B cell (primary cell): ENCODE measurements at regions not wholly inside any gene's neighbourhood (a gene's known extent, or its start where the extent isn't known, plus 50 kb on each side); places are given as distances from the start of the nearest gene placed in this dataset.

Experiments
- ATAC-seq: fragments of 200-7000 bp; cut with Tn5 transposase; one replicate; pipeline ENCODE4 v1.10.0; 2021; ENCODE audit warnings: low read depth, mild to moderate bottlenecking, moderate number of reproducible peaks, moderate library complexity
- CTCF ChIA-PET: fragments of 350-600 bp; sonication (Branson Sonifier 250); formaldehyde crosslinking; loops from one replicate; lab custom pipeline; 2021; ENCODE audit warnings: antibody characterized with exemption, inconsistent platforms; lab: Charles Lee
- POLR2A ChIA-PET: fragments of 350-600 bp; sonication (Branson Sonifier 250); formaldehyde crosslinking; loops from one replicate; lab custom pipeline; 2021; ENCODE audit warnings: antibody characterized with exemption; lab: Charles Lee
- DNase-seq: peaks from one replicate; pipeline ENCODE4 v3.0.0; 2013
- H2AFZ ChIP-seq: 2 replicates; pipeline ENCODE4 v1.6.1; 2012; ENCODE audit warnings: mild to moderate bottlenecking, low read depth, low read length; ENCODE audit not compliant: insufficient read depth, poor library complexity, severe bottlenecking
- H3K27ac ChIP-seq, 2 donors: 1 replicate in 1 of 2; 2 replicates in 1 of 2; pipeline ENCODE4 v1.5.1; 2012 to 2013; ENCODE audit warnings: low read length in 2 of 2, mild to moderate bottlenecking in 2 of 2, moderate library complexity in 1 of 2
- H3K27me3 ChIP-seq, 4 experiments: fragments of 200-600 bp in 1 of 4; sonication (generic) in 1 of 4; replicated peaks in 1 of 4; 1 replicate in 2 of 4; 2 replicates in 2 of 4; pipeline versions ENCODE4 v1.6.1 to v1.7.0; 2013 to 2016; ENCODE audit warnings: low read length in 3 of 4, mild to moderate bottlenecking in 2 of 4, mixed read lengths in 1 of 4, moderate library complexity in 1 of 4; ENCODE audit not compliant: insufficient read depth in 4 of 4, control insufficient read depth in 3 of 4; ENCODE audit errors: control extremely low read depth in 1 of 4
- H3K36me3 ChIP-seq, 2 experiments: replicated peaks in 1 of 2; 1 replicate in 1 of 2; 2 replicates in 1 of 2; pipeline versions ENCODE4 v1.6.1 to v1.7.1; 2013; ENCODE audit warnings: low read length in 1 of 2; ENCODE audit not compliant: insufficient read depth in 2 of 2, control insufficient read depth in 1 of 2; ENCODE audit errors: control extremely low read depth in 1 of 2, extremely low read depth in 1 of 2
- H3K4me1 ChIP-seq, 2 donors: fragments of 200-600 bp in 1 of 2; sonication (generic) in 1 of 2; 1 replicate in 1 of 2; 2 replicates in 1 of 2; pipeline versions ENCODE4 v1.5.1 to v1.6.1; 2013 to 2017; ENCODE audit warnings: low read length in 2 of 2; ENCODE audit not compliant: control insufficient read depth in 2 of 2, insufficient read depth in 2 of 2
- H3K4me2 ChIP-seq: replicated peaks from 2 replicates; pipeline ENCODE3; 2012; ENCODE audit warnings: mild to moderate bottlenecking, low read depth, low read length; ENCODE audit not compliant: poor library complexity, severe bottlenecking
- H3K4me3 ChIP-seq, 5 experiments: fragments of 200-600 bp in 1 of 5; sonication (generic) in 1 of 5; 1 replicate in 3 of 5; 2 replicates in 2 of 5; pipeline versions ENCODE4 v1.5.1 to v1.7.0; 2011 to 2016; ENCODE audit warnings: low read length in 4 of 5, mild to moderate bottlenecking in 4 of 5, low read depth in 2 of 5, control low read depth in 1 of 5, moderate library complexity in 1 of 5; ENCODE audit not compliant: insufficient read depth in 1 of 5; ENCODE audit errors: control extremely low read depth in 1 of 5, extremely low read depth in 1 of 5
- H3K79me2 ChIP-seq: fragments of 200-600 bp; sonication (generic); one replicate; pipeline ENCODE4 v1.6.0; 2016; ENCODE audit warnings: low read length; ENCODE audit not compliant: control insufficient read depth, insufficient read depth
- H3K9ac ChIP-seq: fragments of 200-600 bp; sonication (generic); 2 replicates; pipeline ENCODE4 v1.6.1; 2017; ENCODE audit warnings: mild to moderate bottlenecking, low read length, moderate library complexity
- H3K9me3 ChIP-seq, 3 donors: one replicate each; pipeline versions ENCODE4 v1.6.1 to v1.7.1; 2013; ENCODE audit warnings: low read length in 2 of 3; ENCODE audit not compliant: control insufficient read depth in 2 of 3, insufficient read depth in 1 of 3; ENCODE audit errors: control extremely low read depth in 1 of 3
- H4K20me1 ChIP-seq: 2 replicates; pipeline ENCODE4 v1.6.0; 2012; ENCODE audit warnings: mild to moderate bottlenecking, low read length; ENCODE audit not compliant: insufficient read depth, control insufficient read depth, poor library complexity, severe bottlenecking
- H3K27ac Mint-ChIP-seq: one replicate; pipeline ENCODE4 v1.8.0; 2021; ENCODE audit warnings: mixed read lengths
- H3K27me3 Mint-ChIP-seq: one replicate; pipeline ENCODE4 v1.8.0; 2021; ENCODE audit warnings: mixed read lengths
- H3K4me1 Mint-ChIP-seq: one replicate; pipeline ENCODE4 v1.8.0; 2021; ENCODE audit warnings: mixed read lengths
- H3K4me3 Mint-ChIP-seq: one replicate; pipeline ENCODE4 v1.8.0; 2021; ENCODE audit warnings: mixed read lengths
- H3K9me3 Mint-ChIP-seq: one replicate; pipeline ENCODE4 v1.8.0; 2022; ENCODE audit warnings: mixed read lengths; ENCODE audit not compliant: insufficient read depth
- CTCF ChIP-seq: fragments of 200-600 bp; IDR thresholded peaks from one replicate; pipeline ENCODE4 v1.8.0; 2022; ENCODE audit warnings: antibody characterized with exemption, mild to moderate bottlenecking
- EZH2 ChIP-seq: IDR thresholded peaks from 2 replicates; pipeline ENCODE4 v1.6.1; 2012; ENCODE audit warnings: borderline replicate concordance, low read depth, mild to moderate bottlenecking, moderate library complexity, low read length; ENCODE audit not compliant: insufficient read depth, poor library complexity, severe bottlenecking
- WGBS: methylation state at CpG from one replicate; pipeline ENCODE4 v1.1.5; 2013; ENCODE audit warnings: missing lambda C conversion rate; ENCODE audit not compliant: insufficient coverage; 5-methylcytosine and 5-hydroxymethylcytosine counted together
- intact Hi-C: fragments of 100-400 bp; cut with micrococcal nuclease; formaldehyde crosslinking; loops from one replicate; pipeline ENCODE4 v1.10.0; 2022

- Histone ChIP-seq H3K36me3 (no peaks in the 10 kb centered on the region), H3K27me3 (peaks cover 0 to 3% (median 1%) of the 10 kb centered on the region in 4 experiments), H3K9ac (no peak overlapping the region), H2AFZ (no peak overlapping the region), H3K4me2 (no peak overlapping the region), H3K4me1 (no peaks in the 10 kb centered on the region), H3K9me3 (peaks cover 0 to 5% (median 0%) of the 10 kb centered on the region in 3 donors), H3K79me2 (no peaks in the 10 kb centered on the region), H3K27ac (no peak overlapping the region), H4K20me1 (no peaks in the 10 kb centered on the region), H3K4me3 (no peak overlapping the region)
- H3K4me3 Mint-ChIP-seq = no peak overlapping the region
- no peak overlapping the region for H3K27ac Mint-ChIP-seq
- peaks cover 4% of the 10 kb centered on the region for H3K9me3 Mint-ChIP-seq
- H3K4me1 Mint-ChIP-seq = no peaks in the 10 kb centered on the region
- ChIA-PET CTCF (no interaction called here), POLR2A (no interaction called here)
- WGBS = no CpG with 5 or more reads among the region's 2 CpGs
- ATAC-seq = no peak
- DNase-seq = no peak
- TF ChIP-seq CTCF = no peak
- TF ChIP-seq EZH2 = no peak
- intact Hi-C loops = no loop called here
- peaks cover 28% of the 10 kb centered on the region for H3K27me3 Mint-ChIP-seq
Measured at GRCh38 chr7:7044806-7045205, 137.5 kb upstream of the C1GALT1 start.

GRCh38 chr7:7048213-7048612, 134.1 kb upstream of the C1GALT1 start:
- no peak overlapping the region for H3K9ac ChIP-seq
- Mint-ChIP-seq H3K4me1 (peaks cover 8% of the 10 kb centered on the region), H3K27ac (no peak overlapping the region), H3K9me3 (peaks cover 6% of the 10 kb centered on the region), H3K4me3 (no peak overlapping the region), H3K27me3 (peaks cover 10% of the 10 kb centered on the region)
- peaks cover 5 to 8% of the 10 kb centered on the region in 2 donors for H3K4me1 ChIP-seq
- ChIA-PET POLR2A (no interaction called here), CTCF (no interaction called here)
- H3K27ac ChIP-seq = no peak overlapping the region
- no peak for ATAC-seq
- no peak for TF ChIP-seq CTCF
- TF ChIP-seq EZH2 = no peak
- no peak for DNase-seq
- no peaks in the 10 kb centered on the region for H3K79me2 ChIP-seq
- no peaks in the 10 kb centered on the region for H3K9me3 ChIP-seq
- no peak overlapping the region for H3K4me3 ChIP-seq
- no peak overlapping the region for H3K4me2 ChIP-seq
- no peaks in the 10 kb centered on the region for H4K20me1 ChIP-seq
- 100% methylated on average over 3 of the region's 4 CpGs for WGBS
- no peaks in the 10 kb centered on the region for H3K36me3 ChIP-seq
- intact Hi-C loops = no loop called here
- H3K27me3 ChIP-seq = no peaks in the 10 kb centered on the region
- no peak overlapping the region for H2AFZ ChIP-seq
